ENCODE measurements at regions not wholly inside any gene's neighbourhood (a gene's known extent, or its start where the extent isn't known, plus 50 kb on each side); places are given as distances from the start of the nearest gene placed in this dataset.

DNA sequence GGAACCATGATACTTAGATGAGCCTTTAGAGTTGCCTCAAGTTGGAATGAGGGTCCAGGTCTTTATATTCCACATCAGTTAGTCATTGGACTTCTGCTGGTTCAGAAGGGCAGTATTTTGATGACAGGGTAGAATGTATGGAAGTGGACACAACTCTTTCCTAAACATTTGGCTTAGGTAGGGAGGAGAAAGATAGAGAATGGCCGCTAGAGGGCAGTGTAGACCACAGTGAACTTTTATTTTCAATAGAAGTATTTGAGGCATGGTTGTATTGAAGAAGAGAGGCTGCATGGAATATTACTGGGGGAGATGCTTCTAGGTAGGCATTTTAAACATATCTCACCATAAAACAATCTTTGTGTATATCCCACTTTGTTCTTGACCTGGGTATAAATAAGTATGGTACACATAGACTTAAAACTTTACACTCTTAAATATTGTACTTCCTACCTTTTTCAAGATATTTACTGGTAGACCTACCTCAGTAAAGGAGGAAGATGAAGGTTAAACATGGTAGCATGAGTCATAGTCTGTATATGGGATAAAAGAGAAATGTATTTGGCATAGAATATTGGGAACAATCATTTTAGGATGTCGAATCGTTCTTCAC, 497.6 kb upstream of the FAM98A start:
- peak; percentile 10 for DNase-seq (ENCODE audit: low read depth)

DNA sequence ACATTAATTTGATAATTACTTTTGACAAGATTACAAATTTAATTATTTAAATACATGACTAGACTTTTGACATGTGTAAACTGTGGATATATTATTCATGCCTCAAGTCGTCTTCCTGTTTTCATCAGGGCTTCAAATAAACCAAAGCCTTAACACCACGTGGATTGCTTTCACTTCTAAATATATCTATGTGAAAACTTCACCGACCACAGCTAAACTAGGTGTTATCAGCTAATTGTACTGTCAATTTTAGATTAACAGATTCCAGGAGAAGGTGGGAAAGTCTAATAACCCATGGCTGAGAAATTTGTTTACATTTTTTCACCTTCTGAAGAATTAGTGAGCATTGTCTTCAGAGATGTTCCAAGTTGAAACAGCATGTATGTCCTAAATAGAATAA, 494.7 kb upstream of the FAM98A start:
- DNase-seq (ENCODE audit: low read depth): no peak

DNA sequence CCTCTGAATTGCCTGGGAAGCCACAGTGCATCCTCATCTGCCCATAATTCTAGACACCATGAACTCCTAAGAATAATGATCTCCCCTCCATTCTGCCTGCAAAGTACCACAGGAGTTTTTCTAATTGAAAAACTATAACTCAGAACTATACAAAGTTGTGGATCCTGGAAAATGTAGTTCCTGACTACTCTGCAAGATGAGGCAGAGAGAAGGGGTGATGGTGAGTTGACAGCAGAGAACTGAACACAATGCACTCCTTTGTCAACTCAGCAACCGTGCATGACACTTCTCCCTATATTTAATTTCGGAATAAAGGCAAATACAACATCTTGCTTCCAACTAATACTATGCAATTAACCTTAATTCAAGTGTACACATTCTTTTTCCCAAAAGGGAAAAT, 471.1 kb upstream of the FAM98A start:
- DNase-seq (ENCODE audit: low read depth): no peak

DNA sequence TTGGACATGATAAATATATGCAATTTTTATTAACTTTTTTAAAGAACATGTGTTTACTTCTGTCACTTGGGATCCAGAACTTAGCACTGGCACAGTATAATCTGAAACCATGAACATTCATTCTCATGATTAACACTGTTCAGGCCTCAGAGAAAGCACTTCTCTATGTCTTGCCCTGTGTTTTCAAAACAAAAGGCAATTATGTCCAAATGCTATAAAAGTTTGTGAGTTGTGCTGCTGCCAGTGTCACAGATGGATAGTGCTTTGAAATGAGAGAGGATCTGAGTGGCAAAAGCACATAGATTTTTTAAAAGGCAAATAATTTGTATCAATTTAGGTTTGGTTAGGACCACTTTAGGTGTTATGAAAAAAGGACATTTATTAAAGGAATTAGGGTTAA, 470.5 kb upstream of the FAM98A start:
- DNase-seq (ENCODE audit: low read depth): no peak

DNA sequence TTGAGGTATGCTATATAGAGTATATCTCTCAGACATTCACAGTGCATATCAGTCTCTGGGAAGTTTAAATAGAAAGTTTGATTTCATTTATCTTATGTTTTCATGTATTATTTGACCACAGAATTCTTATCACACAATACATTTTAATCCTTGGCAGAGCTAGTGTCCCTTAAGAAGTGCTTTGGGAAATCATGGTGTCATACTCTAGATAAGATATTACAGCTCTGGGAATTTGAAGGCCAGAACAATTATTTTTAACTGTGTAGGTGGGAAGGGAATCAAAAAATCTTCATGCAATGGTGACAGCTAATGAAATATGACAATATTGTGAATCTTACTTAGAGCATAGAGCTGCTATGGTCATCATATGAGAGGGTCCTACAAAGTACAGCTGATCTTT, 451.3 kb upstream of the FAM98A start:
- no peak for DNase-seq (ENCODE audit: low read depth)

DNA sequence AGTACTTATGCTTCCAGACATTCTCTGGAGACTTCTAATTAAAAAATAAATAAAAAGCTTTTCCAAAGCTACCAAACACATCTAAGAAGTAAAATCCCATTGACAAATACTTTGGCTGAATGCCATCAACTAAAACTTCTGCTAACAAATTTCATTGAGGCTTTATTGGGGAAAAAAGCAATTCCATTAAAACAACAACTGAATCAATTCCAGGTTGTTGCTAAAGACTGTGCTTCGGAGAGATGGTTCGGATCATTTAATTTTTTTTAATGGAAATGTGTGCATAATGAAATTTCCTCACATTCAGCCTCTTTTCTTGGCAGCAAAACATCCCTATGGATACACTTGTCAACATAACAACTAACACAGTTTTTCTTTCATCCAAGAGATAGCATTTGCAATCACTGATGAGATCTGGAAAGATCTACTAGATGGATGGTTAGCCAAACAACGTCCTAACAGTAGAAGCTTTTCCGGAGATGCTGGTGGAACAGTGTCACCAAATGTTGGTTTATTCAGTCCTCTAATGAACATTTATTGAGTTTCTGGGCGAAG, 446.1 kb upstream of the FAM98A start:
- DNase-seq (ENCODE audit: low read depth): no peak

DNA sequence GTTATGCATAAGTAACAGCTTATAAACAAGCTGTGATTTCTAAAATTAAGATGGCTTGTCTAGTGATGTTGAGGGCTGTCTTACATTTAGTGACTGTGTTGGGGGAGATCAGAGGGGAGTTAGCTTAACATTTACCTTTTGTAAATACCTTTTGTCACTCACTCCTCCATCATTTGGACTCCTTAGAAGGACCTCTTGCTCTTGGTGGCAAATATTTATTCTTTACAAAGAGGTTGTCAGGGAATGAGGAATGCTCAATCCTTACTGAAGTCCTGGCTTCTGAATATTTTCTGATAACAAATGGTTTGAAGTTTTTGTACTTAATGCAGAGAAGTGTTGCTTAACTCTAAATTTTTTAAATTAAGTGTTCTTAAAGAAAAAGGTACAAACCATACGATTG, 438.8 kb upstream of the FAM98A start:
- no peak for DNase-seq (ENCODE audit: low read depth)

DNA sequence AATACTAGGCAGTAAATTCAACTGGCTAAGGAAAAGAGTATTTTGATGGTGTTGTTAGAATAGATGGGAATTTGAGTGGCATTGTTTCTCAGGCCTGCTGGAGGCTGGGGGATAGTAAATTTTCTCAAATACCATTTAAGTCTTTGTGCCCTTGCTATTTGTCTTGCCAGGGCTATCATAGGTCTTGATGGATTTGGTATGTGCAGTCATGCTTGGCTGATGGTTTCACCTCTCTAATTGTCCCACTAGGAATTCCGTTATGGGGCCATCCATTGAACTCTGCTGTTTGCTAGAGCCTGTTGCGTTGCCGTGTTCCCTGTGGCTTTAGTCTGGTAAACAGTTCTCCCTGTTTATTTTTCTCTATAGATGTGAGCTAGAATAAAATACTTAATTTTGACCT, 438.1 kb upstream of the FAM98A start:
- DNase-seq (ENCODE audit: low read depth): no peak

DNA sequence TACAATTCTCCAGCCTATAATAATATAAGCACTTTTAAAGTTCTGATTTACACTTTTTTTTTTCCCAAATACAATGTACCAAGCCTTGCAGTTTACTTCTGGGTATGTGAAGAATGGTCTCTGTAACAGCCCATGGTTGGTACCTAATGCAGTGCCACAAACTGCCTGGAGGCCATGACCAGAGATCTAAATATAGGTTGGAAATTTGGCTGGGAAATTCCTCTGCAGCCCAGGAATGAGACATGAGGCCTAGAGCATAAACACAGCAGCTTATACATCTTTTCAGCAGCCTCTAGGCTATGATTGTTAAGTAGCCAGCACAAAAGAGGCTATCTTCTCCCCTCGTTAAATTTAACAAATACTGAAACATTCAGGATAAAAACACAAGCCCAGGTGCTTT, 432.0 kb upstream of the FAM98A start:
- DNase-seq (ENCODE audit: low read depth): no peak

DNA sequence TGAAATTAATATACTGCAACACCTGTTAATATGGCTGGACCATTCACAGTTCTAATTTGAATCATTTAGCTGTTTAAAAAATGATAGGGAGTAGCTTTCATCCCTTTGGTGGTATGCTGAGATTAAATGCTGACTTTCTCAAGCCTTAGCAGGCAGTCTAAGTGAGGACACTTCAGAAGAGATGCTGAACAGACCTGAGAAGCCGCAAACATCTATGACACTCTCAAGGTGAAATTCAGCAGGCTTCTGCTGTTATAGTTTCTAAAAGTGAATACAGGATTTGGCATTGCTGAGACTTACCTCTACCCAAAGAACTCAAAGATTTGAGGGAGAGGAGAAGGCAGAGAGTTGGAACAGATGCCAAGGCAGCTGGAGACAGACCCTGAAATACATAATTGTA, 431.2 kb upstream of the FAM98A start:
- no peak for DNase-seq (ENCODE audit: low read depth)

DNA sequence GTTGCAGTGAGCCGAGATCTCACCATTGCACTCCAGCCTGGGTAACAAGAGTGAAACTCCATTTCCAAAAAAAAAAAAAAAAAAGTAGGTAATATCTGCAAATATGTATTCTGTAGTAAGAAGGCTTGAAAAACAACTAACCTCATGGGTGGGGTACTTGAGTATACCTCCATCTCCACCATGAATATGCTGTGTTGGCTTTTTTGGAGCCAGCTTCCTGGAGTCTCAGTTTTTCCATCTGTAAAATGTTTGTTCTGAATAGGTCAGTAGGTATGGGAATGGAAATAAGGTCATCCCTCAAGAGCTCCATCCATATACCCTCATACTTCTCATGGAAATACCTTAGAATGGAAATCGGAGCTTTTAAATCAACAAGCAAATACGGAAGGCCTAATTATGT, 430.0 kb upstream of the FAM98A start:
- DNase-seq (ENCODE audit: low read depth): no peak

DNA sequence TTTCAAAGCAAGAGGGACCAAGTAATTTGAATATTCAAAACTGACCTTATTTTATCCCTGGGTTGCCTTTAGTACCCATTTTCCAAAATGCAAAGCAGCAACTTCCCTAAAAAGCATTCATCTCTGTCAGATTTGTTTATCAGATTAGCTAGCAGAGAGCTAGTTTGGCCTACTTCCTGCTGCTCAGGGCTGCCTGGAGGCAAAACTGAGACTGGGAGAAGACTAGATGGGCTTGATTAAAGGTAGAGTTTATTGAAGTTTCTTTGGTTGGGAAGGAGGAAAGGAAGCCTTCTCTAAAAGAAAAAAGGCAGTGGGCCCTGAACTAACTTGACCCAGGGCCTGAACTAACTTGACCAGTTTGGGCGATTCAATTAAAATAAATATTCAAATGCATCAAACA, 426.1 kb upstream of the FAM98A start:
- no peak for DNase-seq (ENCODE audit: low read depth)

DNA sequence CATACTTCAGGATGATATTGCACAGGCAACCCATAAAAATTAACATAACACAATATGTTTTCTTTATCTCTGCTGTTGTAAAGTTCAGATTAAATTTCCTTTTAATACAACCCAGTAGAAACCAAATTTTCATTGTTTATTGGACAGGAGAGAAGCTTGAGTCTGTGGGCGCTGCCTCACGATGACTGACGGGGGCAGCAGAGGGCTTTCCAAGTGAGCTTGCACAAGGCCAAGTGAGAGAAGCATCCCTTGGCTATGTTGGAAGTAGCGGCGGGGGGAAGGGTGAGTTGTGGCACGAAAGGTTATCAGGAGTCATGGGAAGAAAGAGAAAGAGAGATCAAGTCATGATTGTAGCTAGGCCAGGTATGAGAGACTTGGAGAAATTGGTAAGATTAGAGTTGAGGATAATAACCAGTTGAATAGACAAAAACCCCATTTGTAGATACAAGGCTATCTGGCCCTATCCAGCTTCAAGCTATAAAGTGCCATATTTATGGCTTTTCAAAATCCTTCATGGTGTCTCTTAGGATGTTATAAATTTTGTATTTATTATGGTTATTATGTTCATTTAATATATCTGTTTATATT, 413.7 kb upstream of the FAM98A start:
- no peak for DNase-seq (ENCODE audit: low read depth)

DNA sequence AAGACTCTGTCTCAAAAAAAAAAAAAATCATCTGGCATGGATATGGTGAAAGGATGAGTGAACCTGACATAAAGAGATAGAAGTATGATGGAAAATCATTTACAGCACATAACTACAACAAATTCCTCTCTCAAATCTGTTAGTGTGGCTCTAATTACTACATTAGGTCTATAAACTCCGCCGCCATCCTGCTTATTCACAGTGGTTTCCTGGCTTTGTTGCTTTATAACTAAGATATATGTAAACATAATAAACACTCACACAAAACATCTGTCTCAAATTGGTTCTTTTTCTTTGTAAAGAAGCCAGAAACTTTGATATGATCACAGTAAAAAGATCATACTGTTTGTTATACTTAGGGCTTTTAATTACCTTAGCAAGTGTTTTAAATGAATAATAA, 412.6 kb upstream of the FAM98A start:
- DNase-seq (ENCODE audit: low read depth): no peak

DNA sequence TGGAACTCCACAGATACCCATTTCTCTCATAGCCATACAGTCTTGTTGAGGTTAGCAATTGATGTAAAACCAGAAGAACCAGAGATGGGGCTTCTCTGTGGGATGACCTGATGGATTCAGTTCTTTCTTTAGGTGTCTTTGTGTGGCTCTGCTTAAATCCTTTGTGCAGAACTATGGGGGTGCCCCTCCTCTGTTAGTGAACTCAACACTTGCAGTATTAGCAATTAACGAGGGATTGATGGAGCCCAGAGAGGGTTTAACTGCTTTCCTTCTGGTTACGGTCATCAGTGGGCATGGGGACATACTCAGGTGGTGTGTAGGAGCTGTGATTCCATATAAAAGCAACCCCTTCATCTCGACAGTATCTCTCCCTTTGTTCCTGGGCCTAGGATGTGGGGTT, 406.8 kb upstream of the FAM98A start:
- DNase-seq (ENCODE audit: low read depth): no peak

DNA sequence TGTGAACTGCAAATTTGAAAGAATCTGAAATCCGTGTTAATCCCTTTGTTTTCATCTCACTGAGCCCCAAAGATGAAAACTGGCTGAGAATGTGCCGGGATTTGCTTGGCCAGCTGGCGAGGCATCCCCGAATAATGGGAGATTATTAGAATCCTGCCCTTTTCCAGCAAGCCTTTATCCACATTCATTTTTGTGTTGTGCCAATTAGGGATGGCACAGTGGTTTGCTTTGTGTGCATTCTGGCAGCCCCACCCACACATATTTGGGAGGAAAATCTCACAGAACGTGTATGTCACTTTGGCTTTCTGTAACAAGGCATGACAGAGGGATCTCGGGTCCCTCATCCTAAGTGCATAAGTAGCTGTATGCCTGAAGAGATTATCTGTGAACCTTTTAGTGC, 405.8 kb upstream of the FAM98A start:
- no peak for DNase-seq (ENCODE audit: low read depth)

DNA sequence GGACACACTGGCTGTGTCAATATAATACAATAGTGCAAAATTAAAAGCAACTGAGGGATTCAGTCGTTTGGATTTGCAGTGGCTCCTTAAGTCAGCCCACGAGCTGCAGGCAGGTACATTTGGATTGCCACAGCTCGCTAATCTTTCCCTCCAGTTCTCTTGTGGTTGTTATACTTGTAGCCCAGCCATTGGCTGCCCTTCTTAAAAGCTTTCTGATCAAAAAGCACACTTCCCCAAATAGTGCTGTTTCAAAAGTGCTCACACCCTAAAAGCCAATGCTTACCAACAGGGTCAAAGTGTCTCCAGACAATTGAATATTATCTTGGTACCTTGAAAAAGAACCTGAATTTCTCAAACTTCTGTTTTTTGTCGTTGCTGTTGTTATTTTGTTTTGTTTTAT, 404.7 kb upstream of the FAM98A start:
- DNase-seq (ENCODE audit: low read depth): no peak

DNA sequence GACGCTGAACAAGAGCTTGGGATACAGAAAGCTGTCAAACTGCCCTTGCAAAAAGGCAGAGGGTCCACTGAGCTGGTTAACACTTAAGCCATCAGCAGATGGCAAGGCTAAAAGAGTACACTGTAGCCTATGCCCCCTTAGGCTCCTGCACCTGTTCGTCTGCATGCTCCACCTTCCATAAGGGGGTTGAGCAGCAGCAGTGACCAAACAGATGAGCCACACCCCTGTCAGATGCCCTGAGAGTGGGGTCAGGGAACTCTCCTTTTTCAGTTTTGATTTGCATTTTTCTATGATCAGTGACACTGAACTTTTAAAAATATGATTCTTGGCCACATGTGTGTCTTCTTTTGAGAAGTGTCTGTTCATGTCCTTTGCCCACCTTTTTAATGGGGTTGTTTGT, 402.5 kb upstream of the FAM98A start:
- DNase-seq (ENCODE audit: low read depth): no peak

DNA sequence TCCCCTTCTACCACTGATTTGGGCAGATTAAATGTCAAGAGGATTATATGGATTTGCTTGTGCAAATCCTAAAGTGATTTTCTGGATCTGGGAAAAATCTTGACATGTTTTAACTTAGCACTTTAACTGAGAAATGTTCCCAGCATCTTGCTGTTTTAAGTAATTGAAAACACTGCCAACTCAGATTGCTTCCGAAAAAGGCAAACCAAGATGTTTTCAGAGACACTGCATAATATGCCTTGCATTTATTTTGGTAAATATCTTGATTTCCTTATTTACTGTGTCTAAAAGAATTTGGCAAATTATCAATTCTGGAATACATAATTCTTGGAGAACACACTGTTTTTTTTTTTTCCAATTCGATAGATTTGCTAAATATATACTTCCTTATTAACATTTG, 385.0 kb upstream of the FAM98A start:
- no peak for DNase-seq (ENCODE audit: low read depth)

DNA sequence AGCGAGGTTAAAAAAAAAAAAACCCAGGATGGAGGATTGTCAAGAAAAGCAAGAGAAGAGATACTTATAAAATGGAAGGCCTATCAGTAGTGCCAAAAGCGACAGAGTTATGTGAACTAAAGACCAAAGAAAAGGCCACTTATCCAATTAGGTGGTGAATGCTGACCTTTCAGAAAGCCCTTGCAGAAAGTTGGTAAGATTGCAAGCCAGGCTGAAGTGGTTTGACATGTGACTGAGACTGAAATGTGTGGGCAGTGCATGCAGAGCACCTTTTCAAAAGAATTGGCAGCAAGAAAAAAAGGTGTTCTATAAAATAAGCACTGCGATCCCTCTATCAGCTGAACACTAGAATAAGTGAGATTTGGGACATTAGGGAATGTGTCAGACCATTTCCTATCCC, 379.4 kb upstream of the FAM98A start:
- DNase-seq (ENCODE audit: low read depth): no peak

DNA sequence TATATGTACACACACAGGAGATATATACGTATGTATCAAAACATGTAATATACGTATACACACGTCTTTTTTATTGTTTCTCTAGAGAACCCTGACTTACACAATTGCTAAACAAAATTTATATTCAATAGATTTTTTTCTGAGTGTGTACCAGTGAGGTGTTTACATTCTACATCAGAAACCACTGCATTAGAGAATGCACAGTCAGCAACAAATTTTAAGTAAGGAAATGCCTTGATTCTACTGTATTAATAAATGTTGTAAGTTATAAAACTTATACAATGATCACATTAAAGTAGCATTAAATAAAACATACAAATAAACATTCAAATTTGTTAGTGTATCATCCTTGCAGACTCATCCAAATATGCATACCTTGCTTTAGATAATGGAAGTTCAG, 376.4 kb upstream of the FAM98A start:
- no peak for DNase-seq (ENCODE audit: low read depth)

DNA sequence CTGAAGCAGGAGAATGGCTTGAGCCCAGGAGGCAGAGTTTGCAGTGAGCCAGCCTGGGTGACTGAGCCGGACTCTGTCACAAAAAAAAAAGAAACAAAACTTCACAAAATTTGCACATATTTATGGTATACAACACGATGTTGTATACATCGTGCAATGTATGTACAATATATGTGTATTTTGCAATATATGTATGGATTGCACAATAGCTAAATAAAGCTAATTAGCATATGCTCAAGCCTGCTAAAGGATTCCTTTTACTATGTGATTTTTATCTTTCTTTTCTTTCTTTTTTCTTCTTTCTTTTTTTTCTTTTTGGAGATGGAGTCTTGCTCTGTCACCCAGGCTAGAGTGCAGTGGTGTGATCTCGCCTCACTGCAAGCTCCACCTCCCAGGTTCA, 368.0 kb upstream of the FAM98A start:
- no peak for DNase-seq (ENCODE audit: low read depth)

DNA sequence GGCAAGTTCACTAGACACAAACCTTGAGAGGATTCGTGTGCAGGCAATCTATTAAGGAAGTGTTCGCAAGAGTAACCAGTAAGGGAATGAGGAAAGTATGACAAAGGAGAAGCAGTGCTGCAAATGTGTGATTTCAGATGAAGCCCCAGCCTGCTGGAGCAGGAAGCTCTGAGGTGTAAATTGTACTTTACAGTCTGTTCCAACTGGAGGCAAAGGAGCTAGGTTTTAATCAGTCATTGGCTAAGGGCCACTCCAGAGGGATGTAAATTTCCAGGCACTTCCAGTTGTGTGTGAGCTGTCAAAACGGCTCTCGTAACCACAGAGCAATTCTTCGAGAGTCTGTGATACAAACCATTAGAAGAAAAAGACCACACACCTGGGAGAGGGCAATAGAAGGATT, 359.5 kb upstream of the FAM98A start:
- no peak for DNase-seq (ENCODE audit: low read depth)

DNA sequence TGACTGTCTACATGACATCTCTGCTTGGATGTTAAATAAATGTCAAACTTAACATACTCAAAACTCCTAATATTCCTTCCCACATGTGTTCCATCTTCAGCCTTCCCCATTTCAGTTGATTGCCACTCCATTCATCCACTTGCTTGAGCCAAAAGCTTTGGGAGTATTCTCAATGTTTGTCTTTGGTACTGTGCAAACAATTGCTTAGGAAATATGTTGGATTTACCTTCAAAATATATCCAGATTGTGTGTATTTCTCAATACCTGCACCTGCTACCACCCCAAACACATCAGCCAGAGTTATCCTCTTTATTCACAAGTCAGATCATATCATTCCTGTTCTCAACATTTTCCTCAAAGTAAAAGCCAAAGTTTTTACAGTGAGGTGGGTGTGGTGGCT, 350.3 kb upstream of the FAM98A start:
- no peak for DNase-seq (ENCODE audit: low read depth)

Measured in stimulated activated CD8-positive, alpha-beta memory T cell treated with anti-CD3 and anti-CD28 coated beads, Interleukin-7, amount 100 ng/mL, for 24 hours (primary cell).